Breast epithelium (tissue), 3 donors: ENCODE measurements at regions not wholly inside any gene's neighbourhood (a gene's known extent, or its start where the extent isn't known, plus 50 kb on each side); places are given as distances from the start of the nearest gene placed in this dataset.

ENCODE experiments used
- CTCF ChIP-seq, 3 donors: fragments of 450-650 bp; IDR thresholded peaks; one replicate each; pipeline ENCODE4 v1.5.1; 2016 to 2017; ENCODE audit warnings: antibody characterized with exemption in 3 of 3, mild to moderate bottlenecking in 3 of 3, moderate library complexity in 3 of 3
- POLR2AphosphoS5 ChIP-seq, 3 donors: sonication (generic); formaldehyde crosslinking; IDR thresholded peaks; one replicate each; pipeline ENCODE4 v1.6.1; 2017; ENCODE audit warnings: antibody characterized with exemption in 3 of 3

- TF ChIP-seq CTCF (IDR thresholded peaks at IDR 0.05) (no peak), POLR2AphosphoS5 (IDR thresholded peaks at IDR 0.05) (no peak)
These were observed 72.0 kb downstream of the NCOR2 start for GRCh38 chr12:124495194-124495983.
